Neural progenitor cell (in vitro differentiated cells): ENCODE measurements at regions not wholly inside any gene's neighbourhood (a gene's known extent, or its start where the extent isn't known, plus 50 kb on each side); places are given as distances from the start of the nearest gene placed in this dataset.

Experiments
- DNase-seq: peaks from one replicate; pipeline ENCODE4 v3.0.0-alpha.2; 2016; ENCODE audit warnings: low spot score
- H2AFZ ChIP-seq: fragments of 200-600 bp; sonication (generic); replicated peaks from 2 replicates; pipeline ENCODE4 v1.6.1; 2016; ENCODE audit warnings: antibody characterized with exemption
- H3F3A ChIP-seq: fragments of 200-600 bp; sonication (generic); 2 replicates; pipeline ENCODE4 v1.6.1; 2016; ENCODE audit warnings: antibody characterized with exemption, low read depth
- H3K27ac ChIP-seq: fragments of 200-600 bp; sonication (generic); 2 replicates; pipeline ENCODE4 v1.5.1; 2016; ENCODE audit warnings: mild to moderate bottlenecking
- H3K27me3 ChIP-seq: fragments of 200-600 bp; sonication (generic); 2 replicates; pipeline ENCODE4 v1.6.1; 2016; ENCODE audit warnings: mild to moderate bottlenecking, moderate library complexity
- H3K36me3 ChIP-seq: fragments of 200-600 bp; sonication (generic); 2 replicates; pipeline ENCODE4 v1.5.1; 2016
- H3K4me1 ChIP-seq: fragments of 200-600 bp; sonication (generic); 2 replicates; pipeline ENCODE4 v1.6.1; 2016; ENCODE audit warnings: mixed run types
- H3K4me2 ChIP-seq: fragments of 200-600 bp; sonication (generic); 2 replicates; pipeline ENCODE4 v1.6.1; 2016
- H3K4me3 ChIP-seq: fragments of 200-600 bp; sonication (generic); 2 replicates; pipeline ENCODE4 v1.5.1; 2016
- H3K79me2 ChIP-seq: fragments of 200-600 bp; sonication (generic); 2 replicates; pipeline ENCODE4 v1.6.1; 2016; ENCODE audit warnings: low read depth
- H3K9ac ChIP-seq: fragments of 200-600 bp; sonication (generic); 2 replicates; pipeline ENCODE4 v1.6.1; 2016
- H3K9me3 ChIP-seq: fragments of 200-600 bp; sonication (generic); 2 replicates; pipeline ENCODE4 v1.5.1; 2016; ENCODE audit warnings: low read depth
- H4K20me1 ChIP-seq: fragments of 200-600 bp; sonication (generic); 2 replicates; pipeline ENCODE4 v1.6.1; 2016; ENCODE audit warnings: low read depth
- H3K27ac Mint-ChIP-seq: 3 replicates; pipeline ENCODE4 v1.8.0; 2021; ENCODE audit warnings: mixed read lengths
- H3K27me3 Mint-ChIP-seq: 2 replicates; pipeline ENCODE4 v1.8.0; 2022; ENCODE audit warnings: low read depth, mild to moderate bottlenecking, inconsistent platforms, moderate library complexity, mixed read lengths; ENCODE audit not compliant: insufficient read depth
- H3K36me3 Mint-ChIP-seq: 3 replicates; pipeline ENCODE4 v1.8.0; 2021; ENCODE audit warnings: mixed read lengths
- H3K4me1 Mint-ChIP-seq: 3 replicates; pipeline ENCODE4 v1.8.0; 2021; ENCODE audit warnings: mixed read lengths
- H3K4me3 Mint-ChIP-seq: 3 replicates; pipeline ENCODE4 v1.8.0; 2021; ENCODE audit warnings: mild to moderate bottlenecking, moderate library complexity, mixed read lengths
- H3K9me3 Mint-ChIP-seq: 3 replicates; pipeline ENCODE4 v1.8.0; 2020; ENCODE audit warnings: mixed read lengths
- CTCF ChIP-seq: fragments of 200-600 bp; sonication (generic); IDR thresholded peaks from 2 replicates; pipeline ENCODE4 v1.5.1; 2017; ENCODE audit warnings: antibody characterized with exemption, mild to moderate bottlenecking
- EZH2 ChIP-seq: fragments of 200-600 bp; sonication (generic); IDR thresholded peaks from 2 replicates; pipeline ENCODE4 v1.6.1; 2017; ENCODE audit warnings: antibody characterized with exemption, mild to moderate bottlenecking, moderate library complexity
- EZH2phosphoT487 ChIP-seq: fragments of 200-600 bp; sonication (generic); IDR thresholded peaks from 2 replicates; pipeline ENCODE4 v1.6.1; 2017; ENCODE audit warnings: antibody characterized with exemption

- Histone ChIP-seq H3K4me1 (peaks cover 6% of the 10 kb centered on the region), H3K9me3 (no peaks in the 10 kb centered on the region), H2AFZ (no peak overlapping the region), H3K9ac (no peak overlapping the region), H3K27me3 (no peaks in the 10 kb centered on the region), H3K27ac (no peak overlapping the region), H3K4me3 (no peak overlapping the region), H3K36me3 (no peaks in the 10 kb centered on the region), H3K4me2 (no peak overlapping the region), H4K20me1 (no peaks in the 10 kb centered on the region), H3F3A (peaks cover 3% of the 10 kb centered on the region), H3K79me2 (no peaks in the 10 kb centered on the region)
- DNase-seq, result no peak
- no peak overlapping the region for H3K27ac Mint-ChIP-seq
- no peaks in the 10 kb centered on the region for H3K36me3 Mint-ChIP-seq
- no peak overlapping the region for H3K4me3 Mint-ChIP-seq
- peaks cover 7% of the 10 kb centered on the region for H3K9me3 Mint-ChIP-seq
- peaks cover 44% of the 10 kb centered on the region for H3K4me1 Mint-ChIP-seq
- H3K27me3 Mint-ChIP-seq, result peaks cover 4% of the 10 kb centered on the region
- TF ChIP-seq CTCF (no peak), EZH2 (no peak), EZH2phosphoT487 (no peak)
Measured at GRCh38 chr9:87431837-87432236, 65.8 kb upstream of the DAPK1 start.

DNA sequence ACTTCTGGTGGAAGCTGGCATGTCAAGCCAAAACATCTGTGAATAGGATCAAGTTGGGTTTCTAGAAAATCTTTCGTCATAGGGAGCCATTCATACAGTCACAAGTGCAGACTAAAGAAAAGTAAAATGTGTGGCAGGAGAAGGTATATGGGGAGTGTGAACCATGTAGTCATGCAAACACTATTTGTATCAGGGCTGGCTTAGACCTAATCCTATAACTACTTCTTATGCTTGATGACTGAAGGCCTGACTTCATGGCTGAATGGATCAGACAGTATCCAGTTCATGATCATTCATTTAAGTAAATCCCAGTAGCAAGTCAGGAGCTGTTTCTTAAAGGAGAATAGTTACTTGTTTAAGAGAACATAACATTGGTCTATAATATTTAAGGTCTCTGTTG lies 63.8 kb upstream of the DAPK1 start:
- Mint-ChIP-seq H3K4me1 (peaks cover 45% of the 10 kb centered on the region), H3K9me3 (peaks cover 7% of the 10 kb centered on the region), H3K27me3 (peaks cover 5% of the 10 kb centered on the region), H3K36me3 (no peaks in the 10 kb centered on the region), H3K27ac (peak overlapping the region; percentile 7), H3K4me3 (no peak overlapping the region)
- H3K36me3 ChIP-seq, result no peaks in the 10 kb centered on the region
- H3K27me3 ChIP-seq, result no peaks in the 10 kb centered on the region
- peaks cover 6% of the 10 kb centered on the region for H3K4me1 ChIP-seq
- no peak overlapping the region for H3K9ac ChIP-seq
- H3K4me2 ChIP-seq, result no peak overlapping the region
- H3K27ac ChIP-seq, result no peak overlapping the region
- H4K20me1 ChIP-seq, result no peaks in the 10 kb centered on the region
- no peak for DNase-seq
- no peaks in the 10 kb centered on the region for H3K9me3 ChIP-seq
- H2AFZ ChIP-seq, result no peak overlapping the region
- H3K4me3 ChIP-seq, result no peak overlapping the region
- no peaks in the 10 kb centered on the region for H3K79me2 ChIP-seq
- TF ChIP-seq CTCF, result no peak
- no peak for TF ChIP-seq EZH2
- TF ChIP-seq EZH2phosphoT487, result no peak
- peaks cover 3% of the 10 kb centered on the region for H3F3A ChIP-seq

GRCh38 chr9:87434366-87434765 lies 63.3 kb upstream of the DAPK1 start:
- no peak overlapping the region for H3K9ac ChIP-seq
- H3K79me2 ChIP-seq, result no peaks in the 10 kb centered on the region
- Mint-ChIP-seq H3K27me3 (peaks cover 5% of the 10 kb centered on the region), H3K4me3 (no peak overlapping the region), H3K9me3 (peaks cover 7% of the 10 kb centered on the region), H3K27ac (no peak overlapping the region), H3K36me3 (no peaks in the 10 kb centered on the region), H3K4me1 (peaks cover 44% of the 10 kb centered on the region)
- H3K27me3 ChIP-seq, result no peaks in the 10 kb centered on the region
- no peak overlapping the region for H2AFZ ChIP-seq
- no peak overlapping the region for H3K27ac ChIP-seq
- TF ChIP-seq EZH2phosphoT487 (no peak), EZH2 (no peak), CTCF (no peak)
- H3K4me3 ChIP-seq, result no peak overlapping the region
- H4K20me1 ChIP-seq, result no peaks in the 10 kb centered on the region
- H3K4me1 ChIP-seq, result peaks cover 6% of the 10 kb centered on the region
- peaks cover 3% of the 10 kb centered on the region for H3F3A ChIP-seq
- DNase-seq, result no peak
- H3K4me2 ChIP-seq, result no peak overlapping the region
- no peaks in the 10 kb centered on the region for H3K9me3 ChIP-seq
- no peaks in the 10 kb centered on the region for H3K36me3 ChIP-seq
